Posterior cingulate gyrus (tissue), 11 donors: ENCODE measurements at regions not wholly inside any gene's neighbourhood (a gene's known extent, or its start where the extent isn't known, plus 50 kb on each side); places are given as distances from the start of the nearest gene placed in this dataset.
"Not testable (repeated sequence)": the region's sequence is repeated elsewhere in the genome, so short reads cannot be mapped to it uniquely, and the experiment has no call there.

Source experiments
- DNase-seq, 10 donors: peaks; one replicate each; pipeline versions ENCODE4 v3.0.0 to v3.0.0-alpha.2; 2020 to 2021; ENCODE audit warnings: mixed read lengths in 3 of 10
- intact Hi-C: fragments of 100-400 bp; cut with DNase I; formaldehyde crosslinking; loops from one replicate; pipeline ENCODE4 v1.15.1; 2023

- DNase-seq, result no peak
- intact Hi-C loops, result no loop called here
Measured at GRCh38 chr20:10109641-10110040, 74.9 kb downstream of the ANKEF1 start.

GRCh38 chr20:10110151-10110550 is 75.4 kb downstream of the ANKEF1 start:
- intact Hi-C loops, result no loop called here
- DNase-seq, result no peak

DNA sequence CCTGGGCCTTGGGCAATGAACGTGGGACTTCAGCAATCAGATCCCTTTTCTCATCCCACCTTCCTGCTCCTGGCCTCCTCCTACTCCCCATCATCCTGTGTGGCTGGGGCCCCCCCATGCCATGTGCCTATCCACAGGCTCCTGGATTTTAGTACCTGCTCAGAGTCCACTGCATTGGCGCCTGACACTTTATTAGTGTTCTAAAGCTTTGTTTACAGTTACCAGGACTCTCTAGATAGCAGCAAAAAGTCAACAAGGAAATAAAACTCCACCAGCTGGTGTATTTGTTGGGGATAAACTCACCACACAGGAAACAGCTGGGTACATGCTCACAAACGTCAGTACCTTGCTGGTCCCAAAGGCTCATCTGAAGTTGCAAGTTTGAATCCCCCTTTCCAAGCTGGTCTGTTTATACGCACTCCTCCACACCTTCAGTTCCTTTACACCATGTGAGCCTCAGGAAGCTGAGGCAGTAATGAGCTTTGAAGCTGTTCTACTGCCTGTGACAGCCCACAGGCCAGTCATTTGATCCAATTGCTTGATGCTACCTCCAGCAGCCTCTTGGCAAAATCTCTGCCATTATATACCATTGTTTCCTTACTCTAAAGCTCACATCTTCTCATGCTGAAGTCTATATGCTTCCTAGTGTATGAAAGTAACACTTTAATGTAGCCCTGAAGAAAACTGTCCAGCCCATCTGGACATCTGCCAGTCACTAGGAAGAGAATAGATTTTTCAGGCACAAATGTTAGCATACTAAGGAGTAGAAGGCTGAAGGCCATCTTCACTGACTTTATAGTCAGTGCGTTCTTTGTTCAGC is 76.6 kb downstream of the ANKEF1 start:
- DNase-seq, result peak in 1 of 10 donors; percentile 66

GRCh38 chr20:10111959-10112250 is 77.1 kb downstream of the ANKEF1 start:
- intact Hi-C loops, result no loop called here
- DNase-seq, result no peak

More for the DNA sequence above, 76.6 kb downstream of the ANKEF1 start:
- intact Hi-C loops, result no loop called here

- DNase-seq, result no peak
- intact Hi-C loops, result no loop called here
Measured at GRCh38 chr20:10113746-10114145, 79.0 kb downstream of the ANKEF1 start.

DNA sequence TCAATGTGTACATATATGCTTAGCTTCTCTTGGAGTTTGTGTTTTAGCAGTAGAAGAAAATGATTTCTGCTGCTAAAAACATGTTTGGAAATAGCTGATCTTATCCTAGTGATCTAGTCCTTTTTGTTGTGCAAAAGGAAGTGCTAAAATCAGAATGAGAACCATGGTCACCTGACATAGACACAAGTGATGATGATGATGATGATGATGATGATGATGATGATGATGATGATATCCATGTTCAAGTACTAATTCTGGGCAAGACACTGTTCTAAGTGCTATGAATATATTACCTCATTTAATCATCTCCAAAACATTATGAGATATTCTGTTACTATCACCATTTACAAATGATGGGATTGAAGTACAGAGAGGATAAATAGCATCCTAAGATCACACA is 79.8 kb downstream of the ANKEF1 start:
- DNase-seq, result no peak
- intact Hi-C loops, result no loop called here

- intact Hi-C loops, result no loop called here
Measured at GRCh38 chr20:10115021-10115420, 80.2 kb downstream of the ANKEF1 start.

DNA sequence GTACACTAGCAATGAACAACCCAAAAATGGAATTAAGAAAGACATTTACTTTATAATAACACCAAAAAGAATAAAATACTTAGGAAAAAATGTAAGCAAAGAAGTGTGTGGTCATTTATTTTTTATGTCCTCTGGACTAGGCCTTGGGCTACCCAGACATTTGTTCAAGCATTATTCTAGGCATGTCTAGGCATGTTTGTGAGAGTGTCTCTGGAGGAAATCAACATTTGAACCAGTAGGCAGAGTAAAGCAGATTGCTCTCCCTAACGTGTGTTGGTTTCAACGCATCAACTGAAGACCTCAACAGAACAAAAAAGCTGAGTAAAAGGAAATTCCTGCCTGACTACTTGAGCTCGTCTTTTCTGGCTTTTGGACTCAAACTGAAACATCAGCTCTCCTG is 84.5 kb downstream of the ANKEF1 start:
- no peak for DNase-seq
- intact Hi-C loops, result no loop called here

More at GRCh38 chr20:10115021-10115420, 80.2 kb downstream of the ANKEF1 start:
- DNase-seq, result no peak

GRCh38 chr20:10124883-10125282 is 90.1 kb downstream of the ANKEF1 start:
- intact Hi-C loops, DNase-seq: not testable (repeated sequence)

DNA sequence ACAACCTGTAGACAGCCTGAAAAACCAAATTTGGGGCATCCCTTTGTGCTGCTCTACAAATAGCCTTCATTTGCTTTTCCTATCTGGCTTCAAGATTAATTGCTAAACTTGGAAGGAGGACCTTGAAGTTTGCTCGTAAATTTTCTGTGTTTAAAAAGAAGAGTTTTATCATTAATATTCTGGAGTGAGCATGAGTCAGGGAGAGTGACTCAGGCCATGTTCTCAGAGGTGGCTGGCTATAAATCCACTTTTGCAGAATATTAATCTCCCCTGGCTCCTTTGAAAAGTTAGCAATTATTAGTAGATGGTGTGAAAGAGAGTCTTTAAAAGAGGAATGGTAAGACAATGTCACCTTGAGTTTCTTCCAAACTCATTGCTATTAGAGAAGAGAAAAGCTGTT is 91.0 kb downstream of the ANKEF1 start:
- DNase-seq, result no peak
- intact Hi-C loops, result no loop called here

DNA sequence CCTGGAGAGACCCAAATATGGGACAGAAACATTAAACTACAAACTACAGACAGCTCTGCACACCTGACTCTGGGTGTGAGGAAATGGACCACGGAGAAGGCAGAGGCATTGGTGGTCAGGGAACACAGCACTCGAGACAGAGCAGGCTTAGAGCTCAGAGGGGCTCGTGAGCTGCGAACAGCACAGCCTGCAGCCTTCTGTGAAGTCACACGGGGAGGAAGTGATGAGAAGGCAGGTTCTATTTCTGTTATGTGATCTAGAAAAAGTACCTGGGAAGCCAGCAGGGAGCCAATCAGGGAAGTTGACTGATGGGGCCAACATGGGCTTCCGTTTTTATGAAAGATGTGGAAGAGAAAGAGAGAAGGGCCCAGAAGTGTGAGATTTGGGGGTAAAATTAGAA is 88.9 kb upstream of the SNAP25 start:
- peak in 6 of 10 donors; percentile 27 to 80 (median 62) for DNase-seq
- intact Hi-C loops, result no loop called here

- DNase-seq, result peak; percentile 45 to 96 (median 80)
- intact Hi-C loops, result no loop called here
Measured at GRCh38 chr20:10131732-10132345, 86.8 kb upstream of the SNAP25 start.

- intact Hi-C loops, result no loop called here
- peak in 4 of 10 donors; percentile 27 to 80 (median 52) for DNase-seq
Measured at GRCh38 chr20:10132387-10132786, 86.2 kb upstream of the SNAP25 start.

DNA sequence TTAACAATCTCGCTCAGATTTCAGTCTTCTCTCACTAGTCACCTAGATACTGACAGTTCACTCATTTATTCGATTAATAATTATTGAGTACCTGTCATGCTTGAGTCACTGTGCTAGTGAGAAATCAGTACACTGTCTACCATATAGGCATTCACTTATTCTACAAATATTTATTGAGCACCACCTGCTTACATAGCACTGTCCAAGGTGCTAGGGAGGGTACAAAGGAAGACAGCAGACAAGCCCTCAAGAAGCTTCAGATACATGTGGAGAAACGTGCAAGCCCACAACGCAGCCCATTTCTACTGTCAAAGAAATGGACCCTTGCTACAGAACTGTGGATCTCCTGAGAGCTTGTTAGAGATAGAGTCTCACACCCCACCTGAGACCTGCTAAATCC is 85.1 kb upstream of the SNAP25 start:
- DNase-seq, result no peak
- intact Hi-C loops, result no loop called here

DNA sequence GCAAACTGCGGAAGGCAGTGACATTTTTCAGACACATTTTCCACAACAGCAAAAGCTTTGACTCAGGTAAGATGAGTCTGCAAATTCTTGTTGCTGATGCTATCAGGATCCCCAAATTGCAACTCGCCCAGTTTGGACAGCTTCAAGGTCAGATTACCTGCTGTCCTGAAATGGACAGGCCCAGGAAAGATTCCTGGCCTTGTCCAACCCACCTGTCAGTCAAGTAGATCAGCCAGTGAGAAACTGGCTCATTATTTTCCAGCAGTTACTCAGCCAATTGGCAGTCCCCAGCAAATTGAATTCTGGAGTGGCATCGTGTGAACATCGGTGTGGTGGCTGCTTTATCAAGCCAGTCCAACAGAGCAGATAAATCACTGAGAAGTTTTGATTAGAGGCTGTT is 84.5 kb upstream of the SNAP25 start:
- intact Hi-C loops, result no loop called here
- no peak for DNase-seq

- no peak for DNase-seq
- intact Hi-C loops, result no loop called here
Measured at GRCh38 chr20:10135438-10135837, 83.2 kb upstream of the SNAP25 start.

GRCh38 chr20:10137032-10137431 is 81.6 kb upstream of the SNAP25 start:
- DNase-seq, result no peak
- intact Hi-C loops, result no loop called here

GRCh38 chr20:10137533-10137932 is 81.1 kb upstream of the SNAP25 start:
- no peak for DNase-seq
- intact Hi-C loops, result no loop called here

GRCh38 chr20:10157549-10157948 is 61.1 kb upstream of the SNAP25 start:
- intact Hi-C loops, result no loop called here
- no peak for DNase-seq

DNA sequence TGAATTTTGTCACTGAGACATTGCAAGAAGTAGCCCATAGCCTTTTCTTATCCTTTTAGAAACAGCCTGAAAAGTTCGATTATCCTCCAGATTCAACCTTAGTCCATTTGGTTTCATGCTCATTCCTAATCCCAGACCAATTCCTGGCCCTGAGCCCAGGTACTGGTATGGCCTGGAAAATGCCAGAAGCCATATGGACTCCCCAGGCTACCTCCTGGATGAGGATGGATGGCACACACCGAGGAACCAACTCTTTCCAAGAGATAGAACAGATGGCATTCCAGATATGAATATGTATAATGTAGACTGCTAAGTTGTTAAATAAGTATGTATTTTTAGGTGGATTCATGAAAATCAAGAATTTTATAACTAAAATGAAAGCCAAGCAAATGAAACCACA is 51.6 kb upstream of the SNAP25 start:
- peak in 3 of 10 donors; percentile 22 to 68 (median 33) for DNase-seq

GRCh38 chr20:10167594-10167993 is 51.0 kb upstream of the SNAP25 start:
- intact Hi-C loops, result no loop called here
- DNase-seq, result no peak

More for the DNA sequence above, 51.6 kb upstream of the SNAP25 start:
- intact Hi-C loops, result no loop called here
